ENCODE measurements at regions not wholly inside any gene's neighbourhood (a gene's known extent, or its start where the extent isn't known, plus 50 kb on each side); places are given as distances from the start of the nearest gene placed in this dataset.

- no peak for FAIRE-seq
- POLR2A ChIA-PET, result interaction anchor here (0.6 kb wide), 1 partner anchor 862 kb away, joined by 3 read pairs; no protein-coding TSS in a partner anchor
Measured at GRCh38 chr6:22833191-22833590, 263.8 kb downstream of the HDGFL1 start.

GRCh38 chr6:22838345-22838744 lies 269.0 kb downstream of the HDGFL1 start:
- no TSS peak for BruUV-seq (replicated peaks)
- intact Hi-C loops (cut with micrococcal nuclease), result no loop called here
- Histone ChIP-seq H4K20me1 (replicated peaks; ENCODE audit: control insufficient read depth, extremely low read depth, insufficient read depth, low read length) (no peaks in the 10 kb centered on the region), H3K27ac (ENCODE audit: insufficient read depth, low read depth, low read length) (no peak overlapping the region), H3K9me1 (replicated peaks; ENCODE audit: control insufficient read depth, extremely low read depth, insufficient read depth, low read length) (no peaks in the 10 kb centered on the region), H3K4me3 (replicated peaks in 1 of 3; ENCODE audit: insufficient read depth in 1 of 3, low read depth in 1 of 3, low read length in 3 of 3) (no peak overlapping the region), H3K36me3 (ENCODE audit: control insufficient read depth in 2 of 2, extremely low read depth in 1 of 2, insufficient read depth in 2 of 2, low read length in 2 of 2) (no peaks in the 10 kb centered on the region), H3K27me3 (ENCODE audit: control insufficient read depth in 2 of 2, insufficient read depth in 2 of 2, low read length in 2 of 2) (no peaks in the 10 kb centered on the region), H3K9ac (replicated peaks; ENCODE audit: extremely low read depth, insufficient read depth, low read length) (no peak overlapping the region), H2AFZ (ENCODE audit: low read depth, low read length) (no peak overlapping the region), H3K4me2 (ENCODE audit: insufficient read depth, low read length) (no peak overlapping the region), H3K9me3 (replicated peaks; ENCODE audit: control insufficient read depth, insufficient read depth, low read length) (no peaks in the 10 kb centered on the region), H3K4me1 (ENCODE audit: control insufficient read depth, extremely low read depth, insufficient read depth, low read length) (no peaks in the 10 kb centered on the region), H3K79me2 (ENCODE audit: control insufficient read depth, insufficient read depth, low read length) (no peaks in the 10 kb centered on the region)
- TF ChIP-seq CTCF (IDR thresholded peaks at IDR 0.05; ENCODE audit: extremely low read depth in 1 of 2, insufficient read depth in 1 of 2, low read depth in 1 of 2, low read length in 2 of 2), result no peak
- TF ChIP-seq MAX (IDR thresholded peaks at IDR 0.05; ENCODE audit: insufficient read depth, insufficient read length), result no peak
- no peak for TF ChIP-seq EZH2 (IDR thresholded peaks at IDR 0.05; ENCODE audit: borderline replicate concordance, low read depth, low read length, severe bottlenecking)
- TF ChIP-seq POLR2A (IDR thresholded peaks at IDR 0.05; ENCODE audit: low read depth, low read length), result no peak
- POLR2A ChIA-PET, result no interaction called here
- CTCF ChIA-PET, result no interaction called here
- FAIRE-seq, result no peak
- no peak for DNase-seq (ENCODE audit: low read depth, low spot score)
- dilution Hi-C loops (cut with MboI; ENCODE audit: extremely low pct_ligation_motif_present, low sequenced_read_pairs), result no loop called here

More at GRCh38 chr6:22833191-22833590, 263.8 kb downstream of the HDGFL1 start:
- Histone ChIP-seq H4K20me1 (replicated peaks; ENCODE audit: control insufficient read depth, extremely low read depth, insufficient read depth, low read length) (no peaks in the 10 kb centered on the region), H3K4me3 (replicated peaks in 1 of 3; ENCODE audit: insufficient read depth in 1 of 3, low read depth in 1 of 3, low read length in 3 of 3) (no peak overlapping the region), H2AFZ (ENCODE audit: low read depth, low read length) (no peak overlapping the region), H3K27me3 (ENCODE audit: control insufficient read depth in 2 of 2, insufficient read depth in 2 of 2, low read length in 2 of 2) (no peaks in the 10 kb centered on the region), H3K4me2 (ENCODE audit: insufficient read depth, low read length) (no peak overlapping the region), H3K4me1 (ENCODE audit: control insufficient read depth, extremely low read depth, insufficient read depth, low read length) (peaks cover 12% of the 10 kb centered on the region), H3K79me2 (ENCODE audit: control insufficient read depth, insufficient read depth, low read length) (no peaks in the 10 kb centered on the region), H3K9me3 (replicated peaks; ENCODE audit: control insufficient read depth, insufficient read depth, low read length) (no peaks in the 10 kb centered on the region), H3K27ac (ENCODE audit: insufficient read depth, low read depth, low read length) (no peak overlapping the region), H3K9me1 (replicated peaks; ENCODE audit: control insufficient read depth, extremely low read depth, insufficient read depth, low read length) (no peaks in the 10 kb centered on the region), H3K9ac (replicated peaks; ENCODE audit: extremely low read depth, insufficient read depth, low read length) (no peak overlapping the region), H3K36me3 (ENCODE audit: control insufficient read depth in 2 of 2, extremely low read depth in 1 of 2, insufficient read depth in 2 of 2, low read length in 2 of 2) (no peaks in the 10 kb centered on the region)
- BruUV-seq (replicated peaks), result no TSS peak
- intact Hi-C loops (cut with micrococcal nuclease), result no loop called here
- CTCF ChIA-PET, result no interaction called here
- no peak for DNase-seq (ENCODE audit: low read depth, low spot score)
- dilution Hi-C loops (cut with MboI; ENCODE audit: extremely low pct_ligation_motif_present, low sequenced_read_pairs), result no loop called here
- TF ChIP-seq CTCF (IDR thresholded peaks at IDR 0.05; ENCODE audit: extremely low read depth in 1 of 2, insufficient read depth in 1 of 2, low read depth in 1 of 2, low read length in 2 of 2), result no peak
- no peak for TF ChIP-seq GATA2 (IDR thresholded peaks at IDR 0.05; ENCODE audit: insufficient read depth, insufficient read length, low read depth, low read length)
- no peak for TF ChIP-seq FOS (IDR thresholded peaks at IDR 0.05; ENCODE audit: borderline replicate concordance, insufficient read depth, low read length)
- no peak for TF ChIP-seq POLR2A (IDR thresholded peaks at IDR 0.05; ENCODE audit: low read depth, low read length)
- no peak for TF ChIP-seq JUN (IDR thresholded peaks at IDR 0.05; ENCODE audit: borderline replicate concordance, insufficient read depth, insufficient read length, low read depth)
